ENCODE measurements at regions not wholly inside any gene's neighbourhood (a gene's known extent, or its start where the extent isn't known, plus 50 kb on each side); places are given as distances from the start of the nearest gene placed in this dataset.

GRCh38 chr3:26766031-26766430, 143.5 kb downstream of the LRRC3B start:
- ChIA-PET CTCF (no interaction called here), POLR2A (ENCODE audit: unreplicated experiment) (no interaction called here)
- Histone ChIP-seq H3K27me3 (ENCODE audit: control insufficient read depth, insufficient read depth, low read length) (no peaks in the 10 kb centered on the region), H3K9me1 (ENCODE audit: insufficient read depth, low read length) (no peaks in the 10 kb centered on the region), H2BK15ac (ENCODE audit: low read depth, low read length) (no peak overlapping the region), H3K9me3 (ENCODE audit: control insufficient read depth, insufficient read depth, low read length) (peaks cover 5% of the 10 kb centered on the region), H2AK9ac (replicated peaks; ENCODE audit: low read depth, low read length, poor library complexity) (no peak overlapping the region), H3K27ac (ENCODE audit: insufficient read depth, low read length) (no peak overlapping the region), H3K4me2 (ENCODE audit: low read depth, low read length) (no peak overlapping the region), H2AFZ (replicated peaks; ENCODE audit: low read length, poor library complexity) (no peak overlapping the region), H2AK5ac (ENCODE audit: low read depth, low read length) (no peak overlapping the region), H3K4me3 (ENCODE audit: insufficient read depth, low read depth, low read length) (no peak overlapping the region), H4K20me1 (ENCODE audit: insufficient read depth, low read length) (no peaks in the 10 kb centered on the region), H3K79me1 (ENCODE audit: low read depth in 1 of 2, low read length in 2 of 2) (no peaks in the 10 kb centered on the region), H4K91ac (ENCODE audit: insufficient read depth, low read depth, low read length) (no peak overlapping the region), H4K5ac (ENCODE audit: low read depth, low read length) (no peak overlapping the region), H3K14ac (replicated peaks; ENCODE audit: low read depth, low read length) (no peak overlapping the region), H3K4ac (ENCODE audit: low read depth, low read length) (no peak overlapping the region), H2BK5ac (ENCODE audit: low read depth, low read length, poor library complexity, severe bottlenecking) (no peak overlapping the region), H2BK120ac (ENCODE audit: low read depth, low read length) (no peak overlapping the region), H3K9ac (ENCODE audit: low read depth, low read length) (no peak overlapping the region), H3K36me3 (ENCODE audit: control insufficient read depth, insufficient read depth, low read length) (no peaks in the 10 kb centered on the region), H2BK20ac (ENCODE audit: low read depth, low read length) (no peak overlapping the region), H4K8ac (ENCODE audit: low read depth in 2 of 2, low read length in 2 of 2) (no peak overlapping the region), H3K18ac (ENCODE audit: low read depth, low read length) (no peak overlapping the region), H3K56ac (ENCODE audit: extremely low read depth, insufficient read depth, low read length) (no peak overlapping the region), H3K23ac (ENCODE audit: low read depth, low read length) (no peak overlapping the region), H3K4me1 (ENCODE audit: control insufficient read depth, insufficient read depth, low read length) (no peaks in the 10 kb centered on the region)
- intact Hi-C loops (cut with micrococcal nuclease) = no loop called here
- ATAC-seq (ENCODE audit: low read depth) (no peak), DNase-seq (no peak)
- dilution Hi-C loops (cut with HindIII; ENCODE audit: low sequenced_read_pairs, unreplicated experiment) = no loop called here
- WGBS, 2 experiments (ENCODE audit: extremely low coverage in 2 of 2, insufficient read length in 1 of 2) = no CpG with 5 or more reads among the region's 1 CpG
- TF ChIP-seq MAZ (IDR thresholded peaks at IDR 0.05; ENCODE audit: borderline replicate concordance, low read depth, low read length) = no peak
- no peak for TF ChIP-seq SMC3 (IDR thresholded peaks at IDR 0.05; ENCODE audit: low read depth, low read length)
- TF ChIP-seq, protein P1, sequence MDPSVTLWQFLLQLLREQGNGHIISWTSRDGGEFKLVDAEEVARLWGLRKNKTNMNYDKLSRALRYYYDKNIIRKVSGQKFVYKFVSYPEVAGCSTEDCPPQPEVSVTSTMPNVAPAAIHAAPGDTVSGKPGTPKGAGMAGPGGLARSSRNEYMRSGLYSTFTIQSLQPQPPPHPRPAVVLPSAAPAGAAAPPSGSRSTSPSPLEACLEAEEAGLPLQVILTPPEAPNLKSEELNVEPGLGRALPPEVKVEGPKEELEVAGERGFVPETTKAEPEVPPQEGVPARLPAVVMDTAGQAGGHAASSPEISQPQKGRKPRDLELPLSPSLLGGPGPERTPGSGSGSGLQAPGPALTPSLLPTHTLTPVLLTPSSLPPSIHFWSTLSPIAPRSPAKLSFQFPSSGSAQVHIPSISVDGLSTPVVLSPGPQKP (IDR thresholded peaks at IDR 0.05; ENCODE audit: borderline replicate concordance, low read depth, low read length) = no peak
- TF ChIP-seq MAFK (IDR thresholded peaks at IDR 0.05; ENCODE audit: low read depth, low read length) = no peak
- TF ChIP-seq POLR2A (IDR thresholded peaks at IDR 0.05; ENCODE audit: low read depth, low read length) = no peak
- TF ChIP-seq NFE2L2 (IDR thresholded peaks at IDR 0.05; ENCODE audit: low read depth, low read length) = no peak
- in situ Hi-C loops (cut with MboI; ENCODE audit: low sequenced_read_pairs) = no loop called here
- no TSS peak for BruUV-seq (replicated peaks)

Data from IMR-90 (cell line).